ENCODE measurements at regions not wholly inside any gene's neighbourhood (a gene's known extent, or its start where the extent isn't known, plus 50 kb on each side); places are given as distances from the start of the nearest gene placed in this dataset.

DNA sequence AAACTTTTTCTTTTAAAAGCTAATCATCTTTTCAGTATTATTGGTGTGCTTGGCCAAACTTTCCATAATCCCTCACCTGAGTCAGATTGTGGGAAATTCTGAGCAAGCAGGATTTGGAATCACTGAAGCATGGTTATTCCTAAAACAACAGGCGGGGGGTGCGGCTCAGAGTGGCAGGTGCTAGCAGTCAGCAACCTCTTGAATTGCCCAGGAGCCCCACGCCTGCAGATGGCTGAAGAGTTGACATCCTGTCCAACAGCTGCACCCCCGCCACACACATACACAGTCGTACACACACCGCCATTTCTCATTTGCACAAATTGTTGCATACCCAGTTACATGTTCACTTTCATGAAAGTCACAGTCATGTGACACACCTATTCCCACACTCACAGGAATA lies 96.6 kb downstream of the LHX2 start:
- ChIA-PET POLR2A (no interaction called here), CTCF (no interaction called here)
- no peak for ATAC-seq
- no peak for DNase-seq (ENCODE audit: low spot score)
- Mint-ChIP-seq H3K4me3 (no peak overlapping the region), H3K36me3 (no peaks in the 10 kb centered on the region), H3K4me1 (no peaks in the 10 kb centered on the region), H3K9me3 (no peaks in the 10 kb centered on the region), H3K27ac (no peak overlapping the region), H3K27me3 (ENCODE audit: low read depth) (no peaks in the 10 kb centered on the region; the same call in 1 of the 2 replicates)
- TF ChIP-seq ZNF138 (CRISPR knock-in tag; conservative IDR thresholded peaks at IDR 0.05), result no peak
- TF ChIP-seq SMAD4 (CRISPR knock-in tag; IDR thresholded peaks at IDR 0.05), result no peak
- TF ChIP-seq, protein P1, sequence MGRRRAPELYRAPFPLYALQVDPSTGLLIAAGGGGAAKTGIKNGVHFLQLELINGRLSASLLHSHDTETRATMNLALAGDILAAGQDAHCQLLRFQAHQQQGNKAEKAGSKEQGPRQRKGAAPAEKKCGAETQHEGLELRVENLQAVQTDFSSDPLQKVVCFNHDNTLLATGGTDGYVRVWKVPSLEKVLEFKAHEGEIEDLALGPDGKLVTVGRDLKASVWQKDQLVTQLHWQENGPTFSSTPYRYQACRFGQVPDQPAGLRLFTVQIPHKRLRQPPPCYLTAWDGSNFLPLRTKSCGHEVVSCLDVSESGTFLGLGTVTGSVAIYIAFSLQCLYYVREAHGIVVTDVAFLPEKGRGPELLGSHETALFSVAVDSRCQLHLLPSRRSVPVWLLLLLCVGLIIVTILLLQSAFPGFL (CRISPR knock-in tag; IDR thresholded peaks at IDR 0.05; ENCODE audit: borderline replicate concordance), result no peak
- no peak for TF ChIP-seq KAT7 (CRISPR knock-in tag; IDR thresholded peaks at IDR 0.05; ENCODE audit: borderline replicate concordance)
- TF ChIP-seq, protein P2, sequence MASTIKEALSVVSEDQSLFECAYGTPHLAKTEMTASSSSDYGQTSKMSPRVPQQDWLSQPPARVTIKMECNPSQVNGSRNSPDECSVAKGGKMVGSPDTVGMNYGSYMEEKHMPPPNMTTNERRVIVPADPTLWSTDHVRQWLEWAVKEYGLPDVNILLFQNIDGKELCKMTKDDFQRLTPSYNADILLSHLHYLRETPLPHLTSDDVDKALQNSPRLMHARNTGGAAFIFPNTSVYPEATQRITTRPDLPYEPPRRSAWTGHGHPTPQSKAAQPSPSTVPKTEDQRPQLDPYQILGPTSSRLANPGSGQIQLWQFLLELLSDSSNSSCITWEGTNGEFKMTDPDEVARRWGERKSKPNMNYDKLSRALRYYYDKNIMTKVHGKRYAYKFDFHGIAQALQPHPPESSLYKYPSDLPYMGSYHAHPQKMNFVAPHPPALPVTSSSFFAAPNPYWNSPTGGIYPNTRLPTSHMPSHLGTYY (CRISPR knock-in tag; IDR thresholded peaks at IDR 0.05), result no peak
- TF ChIP-seq, protein P3, sequence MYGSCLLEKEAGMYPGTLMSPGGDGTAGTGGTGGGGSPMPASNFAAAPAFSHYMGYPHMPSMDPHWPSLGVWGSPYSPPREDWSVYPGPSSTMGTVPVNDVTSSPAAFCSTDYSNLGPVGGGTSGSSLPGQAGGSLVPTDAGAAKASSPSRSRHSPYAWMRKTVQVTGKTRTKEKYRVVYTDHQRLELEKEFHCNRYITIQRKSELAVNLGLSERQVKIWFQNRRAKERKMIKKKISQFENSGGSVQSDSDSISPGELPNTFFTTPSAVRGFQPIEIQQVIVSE (CRISPR knock-in tag; IDR thresholded peaks at IDR 0.05; ENCODE audit: borderline replicate concordance), result no peak
- TF ChIP-seq, protein P4, sequence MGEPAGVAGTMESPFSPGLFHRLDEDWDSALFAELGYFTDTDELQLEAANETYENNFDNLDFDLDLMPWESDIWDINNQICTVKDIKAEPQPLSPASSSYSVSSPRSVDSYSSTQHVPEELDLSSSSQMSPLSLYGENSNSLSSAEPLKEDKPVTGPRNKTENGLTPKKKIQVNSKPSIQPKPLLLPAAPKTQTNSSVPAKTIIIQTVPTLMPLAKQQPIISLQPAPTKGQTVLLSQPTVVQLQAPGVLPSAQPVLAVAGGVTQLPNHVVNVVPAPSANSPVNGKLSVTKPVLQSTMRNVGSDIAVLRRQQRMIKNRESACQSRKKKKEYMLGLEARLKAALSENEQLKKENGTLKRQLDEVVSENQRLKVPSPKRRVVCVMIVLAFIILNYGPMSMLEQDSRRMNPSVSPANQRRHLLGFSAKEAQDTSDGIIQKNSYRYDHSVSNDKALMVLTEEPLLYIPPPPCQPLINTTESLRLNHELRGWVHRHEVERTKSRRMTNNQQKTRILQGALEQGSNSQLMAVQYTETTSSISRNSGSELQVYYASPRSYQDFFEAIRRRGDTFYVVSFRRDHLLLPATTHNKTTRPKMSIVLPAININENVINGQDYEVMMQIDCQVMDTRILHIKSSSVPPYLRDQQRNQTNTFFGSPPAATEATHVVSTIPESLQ (CRISPR knock-in tag; IDR thresholded peaks at IDR 0.05), result no peak
- no peak for TF ChIP-seq NFATC4 (CRISPR knock-in tag; IDR thresholded peaks at IDR 0.05)
- TF ChIP-seq, protein P5, sequence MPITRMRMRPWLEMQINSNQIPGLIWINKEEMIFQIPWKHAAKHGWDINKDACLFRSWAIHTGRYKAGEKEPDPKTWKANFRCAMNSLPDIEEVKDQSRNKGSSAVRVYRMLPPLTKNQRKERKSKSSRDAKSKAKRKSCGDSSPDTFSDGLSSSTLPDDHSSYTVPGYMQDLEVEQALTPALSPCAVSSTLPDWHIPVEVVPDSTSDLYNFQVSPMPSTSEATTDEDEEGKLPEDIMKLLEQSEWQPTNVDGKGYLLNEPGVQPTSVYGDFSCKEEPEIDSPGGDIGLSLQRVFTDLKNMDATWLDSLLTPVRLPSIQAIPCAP (CRISPR knock-in tag; IDR thresholded peaks at IDR 0.05), result no peak
- TF ChIP-seq, protein P6, sequence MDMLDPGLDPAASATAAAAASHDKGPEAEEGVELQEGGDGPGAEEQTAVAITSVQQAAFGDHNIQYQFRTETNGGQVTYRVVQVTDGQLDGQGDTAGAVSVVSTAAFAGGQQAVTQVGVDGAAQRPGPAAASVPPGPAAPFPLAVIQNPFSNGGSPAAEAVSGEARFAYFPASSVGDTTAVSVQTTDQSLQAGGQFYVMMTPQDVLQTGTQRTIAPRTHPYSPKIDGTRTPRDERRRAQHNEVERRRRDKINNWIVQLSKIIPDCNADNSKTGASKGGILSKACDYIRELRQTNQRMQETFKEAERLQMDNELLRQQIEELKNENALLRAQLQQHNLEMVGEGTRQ (CRISPR knock-in tag; IDR thresholded peaks at IDR 0.05), result no peak
- TF ChIP-seq, protein P7, sequence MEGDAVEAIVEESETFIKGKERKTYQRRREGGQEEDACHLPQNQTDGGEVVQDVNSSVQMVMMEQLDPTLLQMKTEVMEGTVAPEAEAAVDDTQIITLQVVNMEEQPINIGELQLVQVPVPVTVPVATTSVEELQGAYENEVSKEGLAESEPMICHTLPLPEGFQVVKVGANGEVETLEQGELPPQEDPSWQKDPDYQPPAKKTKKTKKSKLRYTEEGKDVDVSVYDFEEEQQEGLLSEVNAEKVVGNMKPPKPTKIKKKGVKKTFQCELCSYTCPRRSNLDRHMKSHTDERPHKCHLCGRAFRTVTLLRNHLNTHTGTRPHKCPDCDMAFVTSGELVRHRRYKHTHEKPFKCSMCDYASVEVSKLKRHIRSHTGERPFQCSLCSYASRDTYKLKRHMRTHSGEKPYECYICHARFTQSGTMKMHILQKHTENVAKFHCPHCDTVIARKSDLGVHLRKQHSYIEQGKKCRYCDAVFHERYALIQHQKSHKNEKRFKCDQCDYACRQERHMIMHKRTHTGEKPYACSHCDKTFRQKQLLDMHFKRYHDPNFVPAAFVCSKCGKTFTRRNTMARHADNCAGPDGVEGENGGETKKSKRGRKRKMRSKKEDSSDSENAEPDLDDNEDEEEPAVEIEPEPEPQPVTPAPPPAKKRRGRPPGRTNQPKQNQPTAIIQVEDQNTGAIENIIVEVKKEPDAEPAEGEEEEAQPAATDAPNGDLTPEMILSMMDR (IDR thresholded peaks at IDR 0.05), result no peak
- TF ChIP-seq, protein P8, sequence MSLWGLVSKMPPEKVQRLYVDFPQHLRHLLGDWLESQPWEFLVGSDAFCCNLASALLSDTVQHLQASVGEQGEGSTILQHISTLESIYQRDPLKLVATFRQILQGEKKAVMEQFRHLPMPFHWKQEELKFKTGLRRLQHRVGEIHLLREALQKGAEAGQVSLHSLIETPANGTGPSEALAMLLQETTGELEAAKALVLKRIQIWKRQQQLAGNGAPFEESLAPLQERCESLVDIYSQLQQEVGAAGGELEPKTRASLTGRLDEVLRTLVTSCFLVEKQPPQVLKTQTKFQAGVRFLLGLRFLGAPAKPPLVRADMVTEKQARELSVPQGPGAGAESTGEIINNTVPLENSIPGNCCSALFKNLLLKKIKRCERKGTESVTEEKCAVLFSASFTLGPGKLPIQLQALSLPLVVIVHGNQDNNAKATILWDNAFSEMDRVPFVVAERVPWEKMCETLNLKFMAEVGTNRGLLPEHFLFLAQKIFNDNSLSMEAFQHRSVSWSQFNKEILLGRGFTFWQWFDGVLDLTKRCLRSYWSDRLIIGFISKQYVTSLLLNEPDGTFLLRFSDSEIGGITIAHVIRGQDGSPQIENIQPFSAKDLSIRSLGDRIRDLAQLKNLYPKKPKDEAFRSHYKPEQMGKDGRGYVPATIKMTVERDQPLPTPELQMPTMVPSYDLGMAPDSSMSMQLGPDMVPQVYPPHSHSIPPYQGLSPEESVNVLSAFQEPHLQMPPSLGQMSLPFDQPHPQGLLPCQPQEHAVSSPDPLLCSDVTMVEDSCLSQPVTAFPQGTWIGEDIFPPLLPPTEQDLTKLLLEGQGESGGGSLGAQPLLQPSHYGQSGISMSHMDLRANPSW (CRISPR knock-in tag; conservative IDR thresholded peaks at IDR 0.05; ENCODE audit: low read depth), result no peak
- no peak for TF ChIP-seq JAZF1 (CRISPR knock-in tag; IDR thresholded peaks at IDR 0.05)
- TF ChIP-seq CREB1 (CRISPR knock-in tag; IDR thresholded peaks at IDR 0.05), result no peak
- no peak for TF ChIP-seq TCF7 (CRISPR knock-in tag; IDR thresholded peaks at IDR 0.05; ENCODE audit: low read depth)
- no peak for TF ChIP-seq GRHL2 (CRISPR knock-in tag; IDR thresholded peaks at IDR 0.05; ENCODE audit: insufficient replicate concordance, severe bottlenecking)
- no peak for TF ChIP-seq TEAD4 (CRISPR knock-in tag; IDR thresholded peaks at IDR 0.05)
- TF ChIP-seq, protein P9, sequence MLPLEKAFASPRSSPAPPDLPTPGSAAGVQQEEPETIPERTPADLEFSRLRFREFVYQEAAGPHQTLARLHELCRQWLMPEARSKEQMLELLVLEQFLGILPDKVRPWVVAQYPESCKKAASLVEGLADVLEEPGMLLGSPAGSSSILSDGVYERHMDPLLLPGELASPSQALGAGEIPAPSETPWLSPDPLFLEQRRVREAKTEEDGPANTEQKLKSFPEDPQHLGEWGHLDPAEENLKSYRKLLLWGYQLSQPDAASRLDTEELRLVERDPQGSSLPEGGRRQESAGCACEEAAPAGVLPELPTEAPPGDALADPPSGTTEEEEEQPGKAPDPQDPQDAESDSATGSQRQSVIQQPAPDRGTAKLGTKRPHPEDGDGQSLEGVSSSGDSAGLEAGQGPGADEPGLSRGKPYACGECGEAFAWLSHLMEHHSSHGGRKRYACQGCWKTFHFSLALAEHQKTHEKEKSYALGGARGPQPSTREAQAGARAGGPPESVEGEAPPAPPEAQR (CRISPR knock-in tag; IDR thresholded peaks at IDR 0.05), result no peak
- TF ChIP-seq ZNF232 (CRISPR knock-in tag; IDR thresholded peaks at IDR 0.05), result no peak
